Testis (tissue), 2 donors: ENCODE measurements at regions not wholly inside any gene's neighbourhood (a gene's known extent, or its start where the extent isn't known, plus 50 kb on each side); places are given as distances from the start of the nearest gene placed in this dataset.

ENCODE experiments used
- CTCF ChIP-seq, 3 experiments: fragments of 450-650 bp in 2 of 3; fragments of 200-600 bp in 1 of 3; sonication (generic) in 1 of 3; IDR thresholded peaks; one replicate each; pipeline ENCODE4 v1.5.1; 2016 to 2019; ENCODE audit warnings: antibody characterized with exemption in 3 of 3, mild to moderate bottlenecking in 2 of 3, moderate library complexity in 1 of 3
- POLR2A ChIP-seq: fragments of 450-650 bp; IDR thresholded peaks from one replicate; pipeline ENCODE4 v1.6.1; 2017; ENCODE audit warnings: antibody characterized with exemption, mild to moderate bottlenecking, moderate library complexity

GRCh38 chr13:44236801-44237207, 136.8 kb upstream of the SERP2 start:
- TF ChIP-seq POLR2A (no peak), CTCF (IDR thresholded peaks at IDR 0.05) (no peak)
